ENCODE measurements at regions not wholly inside any gene's neighbourhood (a gene's known extent, or its start where the extent isn't known, plus 50 kb on each side); places are given as distances from the start of the nearest gene placed in this dataset.
"Not testable (repeated sequence)": the region's sequence is repeated elsewhere in the genome, so short reads cannot be mapped to it uniquely, and the experiment has no call there.

DNA sequence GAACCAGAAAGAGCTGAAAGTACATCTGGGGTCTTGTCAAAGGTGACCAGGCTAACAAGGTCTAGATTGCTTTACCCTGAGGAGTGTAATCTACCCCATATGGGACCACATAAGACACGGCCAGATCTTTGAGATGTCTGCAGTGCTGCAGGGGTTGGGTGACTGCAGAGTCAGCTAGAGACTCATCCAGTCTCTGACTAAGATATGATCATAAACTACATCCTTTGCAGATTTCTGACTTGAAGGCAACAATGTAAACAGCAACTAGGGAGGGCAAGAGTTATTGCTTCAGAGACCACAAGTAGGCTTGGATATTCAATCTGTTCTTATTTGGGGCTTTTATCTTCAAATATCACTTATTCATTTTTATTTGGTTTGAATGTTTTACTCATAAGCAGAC lies 1080.5 kb upstream of the FOXG1 start:
- no peak overlapping the region for H3K4me3 Mint-ChIP-seq
- no peaks in the 10 kb centered on the region for H3K4me1 Mint-ChIP-seq (ENCODE audit: low read depth)
- H3K27ac Mint-ChIP-seq = no peak overlapping the region
- no peaks in the 10 kb centered on the region for H3K36me3 Mint-ChIP-seq (ENCODE audit: low read depth)
- H3K9me3 Mint-ChIP-seq = peaks cover 34% of the 10 kb centered on the region
- H3K27me3 Mint-ChIP-seq (ENCODE audit: low read depth) = no peaks in the 10 kb centered on the region

DNA sequence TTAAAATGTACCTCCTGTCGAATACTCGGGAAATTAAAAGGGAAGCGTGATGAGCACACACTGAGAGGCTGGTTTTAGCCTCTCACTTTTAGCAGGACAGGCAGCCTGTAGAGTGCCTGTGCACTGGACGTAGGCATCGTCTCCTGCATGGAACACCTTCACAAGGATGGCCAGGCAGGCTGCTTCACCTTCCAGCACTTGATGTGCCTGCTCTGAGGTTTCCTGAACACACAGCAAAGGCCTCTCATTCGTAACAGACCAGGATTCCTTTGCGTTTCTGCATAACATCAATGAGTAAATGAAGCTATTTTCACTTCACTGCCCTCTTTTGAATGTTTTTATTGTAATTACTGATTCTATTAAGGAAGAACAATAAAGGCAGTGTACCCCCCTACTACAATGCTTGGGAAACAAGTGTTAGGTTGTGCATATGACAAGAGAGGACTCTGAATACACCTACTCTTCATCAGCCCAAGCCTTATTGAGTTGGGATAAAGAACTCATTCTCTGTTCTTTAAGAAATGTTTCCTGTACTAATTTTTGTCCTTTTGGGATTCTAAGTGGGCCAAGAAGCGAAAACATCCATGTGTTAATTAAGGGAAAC lies 1077.6 kb upstream of the FOXG1 start:
- Mint-ChIP-seq H3K4me1 (ENCODE audit: low read depth) (no peaks in the 10 kb centered on the region), H3K9me3 (peaks cover 49% of the 10 kb centered on the region), H3K4me3 (no peak overlapping the region), H3K27ac (no peak overlapping the region), H3K27me3 (ENCODE audit: low read depth) (no peaks in the 10 kb centered on the region), H3K36me3 (ENCODE audit: low read depth) (no peaks in the 10 kb centered on the region)

DNA sequence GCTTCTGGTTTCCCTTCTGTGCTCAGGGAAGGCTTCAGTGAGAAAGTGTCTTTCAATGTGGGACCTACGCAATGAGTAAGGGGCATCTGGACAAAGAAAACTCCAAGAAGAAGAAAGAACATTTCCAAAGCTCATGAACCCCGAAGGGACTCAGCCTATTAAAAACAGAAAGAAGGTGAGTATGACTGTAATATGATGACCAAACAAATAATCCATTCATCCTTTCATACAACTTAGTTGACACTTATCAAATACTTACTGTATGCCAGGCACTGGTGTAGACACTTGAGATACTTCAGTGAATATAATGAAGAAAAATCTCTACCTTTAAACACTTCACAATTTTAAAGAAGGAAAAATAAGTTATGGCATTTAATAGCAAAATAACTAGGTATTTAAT lies 1054.2 kb upstream of the FOXG1 start:
- H3K4me3 Mint-ChIP-seq = no peak overlapping the region
- no peaks in the 10 kb centered on the region for H3K4me1 Mint-ChIP-seq (ENCODE audit: low read depth)
- peaks cover 59% of the 10 kb centered on the region for H3K9me3 Mint-ChIP-seq
- H3K36me3 Mint-ChIP-seq (ENCODE audit: low read depth) = no peaks in the 10 kb centered on the region
- no peak overlapping the region for H3K27ac Mint-ChIP-seq
- no peaks in the 10 kb centered on the region for H3K27me3 Mint-ChIP-seq (ENCODE audit: low read depth)

DNA sequence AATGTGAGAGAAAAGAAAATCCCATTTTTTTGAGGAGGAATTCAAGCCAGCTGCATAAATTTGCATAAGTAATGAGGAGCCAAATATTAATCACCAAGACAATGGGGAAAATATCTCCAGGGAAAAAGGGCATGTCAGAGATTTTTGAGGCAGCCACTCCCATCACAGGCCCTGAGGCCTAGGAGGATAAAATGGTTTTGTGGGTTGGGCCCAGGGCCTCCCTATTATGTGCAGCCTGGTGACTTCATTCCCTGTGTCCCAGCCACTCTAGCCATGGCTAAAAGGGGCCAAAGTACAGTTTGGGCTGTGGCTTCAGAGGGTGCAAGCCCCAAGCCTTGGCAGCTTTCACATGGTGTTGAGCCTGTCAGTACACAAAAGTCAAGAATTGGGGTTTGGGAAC lies 1051.0 kb upstream of the FOXG1 start:
- Mint-ChIP-seq H3K27me3 (ENCODE audit: low read depth) (no peaks in the 10 kb centered on the region), H3K4me1 (ENCODE audit: low read depth) (no peaks in the 10 kb centered on the region), H3K27ac (no peak overlapping the region), H3K4me3 (no peak overlapping the region), H3K36me3 (ENCODE audit: low read depth) (no peaks in the 10 kb centered on the region), H3K9me3 (peaks cover 62% of the 10 kb centered on the region)

DNA sequence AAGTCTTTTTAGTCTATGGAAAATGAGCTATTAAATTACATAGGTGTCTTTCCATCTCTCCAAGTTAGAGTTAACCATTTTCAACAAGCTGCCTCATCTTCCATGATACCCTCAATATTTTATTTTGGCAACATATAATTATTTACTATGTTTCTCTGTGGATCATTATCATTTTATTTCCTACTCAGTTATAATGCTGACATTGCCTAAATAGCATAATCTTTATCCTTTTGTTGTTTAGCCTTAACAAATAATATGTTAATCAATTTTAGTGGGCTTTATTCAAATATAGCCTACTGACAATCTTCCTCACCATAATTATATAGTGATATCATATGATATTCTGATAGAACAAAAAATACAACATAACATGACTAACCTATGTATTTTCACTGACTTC lies 1044.8 kb upstream of the FOXG1 start:
- no peaks in the 10 kb centered on the region for H3K27me3 Mint-ChIP-seq (ENCODE audit: low read depth)
- peaks cover 57% of the 10 kb centered on the region for H3K9me3 Mint-ChIP-seq
- H3K4me1 Mint-ChIP-seq (ENCODE audit: low read depth) = no peaks in the 10 kb centered on the region
- no peak overlapping the region for H3K4me3 Mint-ChIP-seq
- H3K36me3 Mint-ChIP-seq (ENCODE audit: low read depth) = no peaks in the 10 kb centered on the region
- no peak overlapping the region for H3K27ac Mint-ChIP-seq

DNA sequence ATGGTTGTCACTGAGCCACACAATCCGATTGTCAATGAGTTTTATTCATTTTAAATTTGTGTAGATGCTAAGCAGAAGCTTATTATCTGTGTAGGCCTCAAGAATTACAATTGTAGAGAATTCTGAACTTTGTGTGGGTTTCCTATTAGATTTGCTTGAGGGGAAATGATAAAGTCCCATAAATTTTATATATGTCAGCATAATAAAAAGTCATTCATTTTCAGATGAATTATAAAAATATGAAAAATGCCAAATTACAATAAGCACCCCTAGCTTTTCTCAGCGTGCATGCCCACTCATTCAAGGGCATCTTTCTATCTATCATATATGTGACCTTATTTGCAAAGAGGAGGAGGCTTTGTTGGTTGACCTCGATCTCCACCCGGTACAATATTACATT lies 1041.1 kb upstream of the FOXG1 start:
- no peak overlapping the region for H3K4me3 Mint-ChIP-seq
- H3K9me3 Mint-ChIP-seq = peaks cover 42% of the 10 kb centered on the region
- no peaks in the 10 kb centered on the region for H3K36me3 Mint-ChIP-seq (ENCODE audit: low read depth)
- no peaks in the 10 kb centered on the region for H3K4me1 Mint-ChIP-seq (ENCODE audit: low read depth)
- no peaks in the 10 kb centered on the region for H3K27me3 Mint-ChIP-seq (ENCODE audit: low read depth)
- H3K27ac Mint-ChIP-seq = no peak overlapping the region

DNA sequence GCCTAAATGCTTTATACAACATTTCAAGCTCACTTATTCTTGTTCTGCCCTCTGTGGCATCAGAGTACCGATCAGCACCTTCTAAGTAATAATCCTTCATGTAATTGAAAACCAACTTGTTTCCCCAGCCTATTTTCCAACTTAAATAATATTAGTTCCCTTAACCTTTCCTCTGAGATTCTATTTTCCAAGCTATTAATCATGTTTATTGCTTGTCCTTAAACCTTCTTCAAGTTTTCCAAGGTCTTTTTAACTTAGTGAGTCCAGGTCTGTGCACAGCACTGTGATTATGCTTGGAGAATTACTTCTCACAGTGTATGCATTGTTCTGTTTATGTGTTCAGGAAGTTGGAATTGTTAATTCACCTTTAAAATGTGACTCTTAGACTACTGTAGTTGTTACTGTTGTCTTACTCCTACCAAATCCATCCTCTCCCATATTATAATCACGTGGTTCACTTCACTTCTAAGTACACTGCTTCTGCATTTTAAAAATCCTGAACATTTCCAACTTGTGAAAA lies 1039.3 kb upstream of the FOXG1 start:
- Mint-ChIP-seq H3K36me3 (ENCODE audit: low read depth) (no peaks in the 10 kb centered on the region), H3K4me3 (no peak overlapping the region), H3K9me3 (peaks cover 31% of the 10 kb centered on the region), H3K4me1 (ENCODE audit: low read depth) (no peaks in the 10 kb centered on the region), H3K27ac (no peak overlapping the region), H3K27me3 (ENCODE audit: low read depth) (no peaks in the 10 kb centered on the region)

DNA sequence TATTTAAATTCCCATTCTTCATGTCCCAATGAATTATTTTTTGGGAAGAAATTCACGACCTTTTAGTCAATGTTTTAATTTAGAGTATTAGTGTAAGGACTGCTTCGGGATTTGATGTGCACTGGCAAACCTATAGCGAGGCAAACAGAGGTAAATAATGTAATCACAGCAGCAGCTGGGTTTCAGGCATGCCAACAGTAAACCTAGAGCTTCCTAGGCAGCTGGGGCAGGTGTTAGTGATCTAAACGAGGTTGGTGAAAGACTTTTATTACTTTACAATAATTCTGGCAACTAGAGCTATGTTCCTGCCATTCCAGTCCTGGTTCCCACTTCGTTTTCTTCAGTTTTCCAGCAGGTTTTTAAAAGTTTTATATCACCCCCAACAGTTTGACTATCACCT lies 1036.4 kb upstream of the FOXG1 start:
- no peaks in the 10 kb centered on the region for H3K27me3 Mint-ChIP-seq (ENCODE audit: low read depth)
- no peaks in the 10 kb centered on the region for H3K4me1 Mint-ChIP-seq (ENCODE audit: low read depth)
- H3K27ac Mint-ChIP-seq = no peak overlapping the region
- H3K9me3 Mint-ChIP-seq = peaks cover 17% of the 10 kb centered on the region
- no peaks in the 10 kb centered on the region for H3K36me3 Mint-ChIP-seq (ENCODE audit: low read depth)
- no peak overlapping the region for H3K4me3 Mint-ChIP-seq

DNA sequence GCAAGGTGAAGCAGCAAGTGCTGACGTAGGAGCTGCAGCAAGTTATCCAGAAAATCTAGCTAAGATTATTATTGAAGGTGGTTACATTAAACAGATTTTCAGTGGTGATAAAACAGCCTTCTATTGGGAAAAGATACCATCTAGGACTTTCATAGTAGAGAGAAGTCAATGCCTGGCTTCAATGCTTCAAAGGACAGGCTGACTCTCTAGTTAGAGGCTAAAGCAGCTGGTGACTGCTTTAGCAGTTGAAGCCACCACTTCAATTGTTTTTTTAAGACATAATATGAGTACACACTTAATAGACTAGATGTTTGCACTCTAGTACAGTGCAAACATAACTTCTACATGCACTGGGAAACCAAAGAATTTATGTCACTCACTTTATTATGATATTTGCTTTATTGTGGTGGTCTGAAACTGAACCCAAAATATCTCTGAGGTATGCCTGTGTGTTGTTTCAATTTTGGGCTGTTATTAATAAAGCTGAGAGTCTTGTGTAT lies 1026.9 kb upstream of the FOXG1 start:
- Mint-ChIP-seq H3K9me3 (peaks cover 35% of the 10 kb centered on the region), H3K4me3 (no peak overlapping the region), H3K4me1 (ENCODE audit: low read depth) (no peaks in the 10 kb centered on the region), H3K27me3 (ENCODE audit: low read depth) (no peaks in the 10 kb centered on the region), H3K36me3 (ENCODE audit: low read depth) (no peaks in the 10 kb centered on the region), H3K27ac (no peak overlapping the region)

DNA sequence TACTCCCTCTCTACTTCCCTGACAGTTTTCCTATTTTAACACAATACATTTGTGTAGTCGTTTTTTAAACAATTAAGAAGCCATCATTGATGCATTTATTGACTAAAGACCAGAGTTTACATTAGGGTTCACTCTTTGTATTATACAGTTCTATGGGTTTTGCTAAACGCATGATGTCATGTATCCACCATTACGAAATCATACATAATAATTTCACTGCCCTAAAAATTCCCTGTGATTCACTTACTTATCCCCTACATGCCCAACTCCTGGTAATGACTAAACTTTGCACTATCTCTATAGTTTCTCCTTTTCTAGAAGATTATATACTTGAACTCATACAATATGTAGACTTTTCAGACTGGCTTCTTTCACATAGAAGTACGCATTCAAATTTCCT lies 1016.5 kb upstream of the FOXG1 start:
- peaks cover 16% of the 10 kb centered on the region for H3K9me3 Mint-ChIP-seq
- no peak overlapping the region for H3K4me3 Mint-ChIP-seq
- H3K4me1 Mint-ChIP-seq (ENCODE audit: low read depth) = no peaks in the 10 kb centered on the region
- H3K27ac Mint-ChIP-seq = no peak overlapping the region
- no peaks in the 10 kb centered on the region for H3K27me3 Mint-ChIP-seq (ENCODE audit: low read depth)
- no peaks in the 10 kb centered on the region for H3K36me3 Mint-ChIP-seq (ENCODE audit: low read depth)

DNA sequence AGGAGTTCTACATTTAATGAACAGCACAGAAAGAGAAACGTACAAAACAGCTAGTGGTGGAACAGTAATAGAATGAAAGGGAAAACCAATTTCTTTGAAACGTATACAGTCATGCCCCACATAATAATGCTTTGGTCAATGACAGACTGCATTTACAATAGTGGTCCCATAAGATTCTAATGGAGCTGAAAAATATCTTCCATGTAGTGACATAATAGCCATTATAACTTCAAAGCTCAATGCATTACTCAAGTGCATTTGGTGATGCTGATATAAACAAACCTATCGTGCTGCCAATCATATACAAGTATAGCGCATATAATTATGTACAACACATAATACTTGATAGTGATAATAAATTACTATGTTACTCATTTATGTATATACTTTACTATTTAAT lies 1008.9 kb upstream of the FOXG1 start:
- not testable (repeated sequence) for H3K4me3 Mint-ChIP-seq; H3K27me3 Mint-ChIP-seq (ENCODE audit: low read depth); H3K4me1 Mint-ChIP-seq (ENCODE audit: low read depth); H3K27ac Mint-ChIP-seq; H3K36me3 Mint-ChIP-seq (ENCODE audit: low read depth)
- H3K9me3 Mint-ChIP-seq = peaks cover 18% of the 10 kb centered on the region

DNA sequence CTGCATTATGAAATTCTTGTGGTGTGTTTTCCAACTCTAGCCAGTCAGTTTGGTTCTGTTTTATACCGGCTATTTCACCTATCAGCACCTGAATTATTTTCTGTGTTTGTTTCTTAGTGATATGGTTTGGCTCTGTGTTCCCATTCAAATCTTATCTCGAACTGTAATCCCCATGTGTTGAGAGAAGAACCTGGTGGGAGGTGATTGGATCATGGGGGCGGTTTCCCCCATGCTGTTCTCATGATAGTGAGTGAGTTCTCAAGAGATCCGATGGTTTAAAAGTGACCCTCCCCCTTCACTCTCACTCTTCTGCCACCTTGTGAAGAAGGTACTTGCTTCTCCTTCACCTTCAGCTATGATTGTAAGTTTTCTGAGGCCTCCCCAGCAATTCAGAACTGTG lies 1006.2 kb upstream of the FOXG1 start:
- H3K4me1 Mint-ChIP-seq (ENCODE audit: low read depth); H3K27ac Mint-ChIP-seq; H3K27me3 Mint-ChIP-seq (ENCODE audit: low read depth); H3K36me3 Mint-ChIP-seq (ENCODE audit: low read depth); H3K4me3 Mint-ChIP-seq: not testable (repeated sequence)
- peaks cover 38% of the 10 kb centered on the region for H3K9me3 Mint-ChIP-seq

DNA sequence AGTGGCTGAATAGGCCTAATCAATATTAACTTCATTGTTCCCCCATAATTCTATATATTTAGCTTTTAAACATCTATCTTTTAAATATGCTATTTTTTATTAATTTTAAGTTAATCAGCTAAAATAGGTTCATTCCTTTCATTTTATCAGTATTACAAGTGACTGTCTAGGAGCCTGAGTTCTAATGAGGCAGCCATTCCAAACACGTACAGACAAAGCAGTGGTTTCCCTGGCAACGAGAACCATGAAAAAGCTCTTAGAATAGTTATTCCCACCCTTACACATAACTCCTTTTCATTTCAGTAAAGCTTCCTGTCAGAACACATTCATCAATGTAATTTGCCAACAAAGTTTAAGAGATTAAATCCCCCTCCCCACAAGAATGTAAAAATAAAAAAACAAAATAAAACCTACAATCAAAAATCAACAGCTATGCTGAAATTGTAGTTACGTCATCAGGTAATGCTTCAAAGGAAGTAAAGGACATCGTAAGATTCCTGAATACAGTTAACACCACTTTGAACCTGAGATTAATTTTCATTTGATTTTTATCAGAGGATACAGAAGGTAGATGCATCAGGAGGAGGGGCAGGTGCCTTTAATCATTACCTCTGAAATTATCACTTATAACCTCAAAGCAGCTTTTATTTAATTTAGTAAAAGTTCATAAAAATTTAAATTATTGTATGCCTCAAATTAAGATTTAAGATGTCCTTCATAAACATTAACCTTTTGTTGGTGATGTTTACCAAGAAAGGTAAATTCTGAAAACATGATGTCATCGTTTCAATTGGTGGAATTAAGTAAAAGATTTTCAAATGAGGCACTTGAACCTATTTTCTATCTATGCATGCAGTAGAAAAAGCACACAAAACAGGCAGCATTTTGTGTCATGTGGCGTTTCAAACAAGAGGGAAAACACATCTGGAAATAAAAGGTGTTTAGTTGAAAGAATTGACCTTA lies 967.2 kb upstream of the FOXG1 start:
- H3K27ac Mint-ChIP-seq; H3K4me1 Mint-ChIP-seq (ENCODE audit: low read depth); H3K27me3 Mint-ChIP-seq (ENCODE audit: low read depth); H3K36me3 Mint-ChIP-seq (ENCODE audit: low read depth); H3K4me3 Mint-ChIP-seq: not testable (repeated sequence)
- peaks cover 39% of the 10 kb centered on the region for H3K9me3 Mint-ChIP-seq

DNA sequence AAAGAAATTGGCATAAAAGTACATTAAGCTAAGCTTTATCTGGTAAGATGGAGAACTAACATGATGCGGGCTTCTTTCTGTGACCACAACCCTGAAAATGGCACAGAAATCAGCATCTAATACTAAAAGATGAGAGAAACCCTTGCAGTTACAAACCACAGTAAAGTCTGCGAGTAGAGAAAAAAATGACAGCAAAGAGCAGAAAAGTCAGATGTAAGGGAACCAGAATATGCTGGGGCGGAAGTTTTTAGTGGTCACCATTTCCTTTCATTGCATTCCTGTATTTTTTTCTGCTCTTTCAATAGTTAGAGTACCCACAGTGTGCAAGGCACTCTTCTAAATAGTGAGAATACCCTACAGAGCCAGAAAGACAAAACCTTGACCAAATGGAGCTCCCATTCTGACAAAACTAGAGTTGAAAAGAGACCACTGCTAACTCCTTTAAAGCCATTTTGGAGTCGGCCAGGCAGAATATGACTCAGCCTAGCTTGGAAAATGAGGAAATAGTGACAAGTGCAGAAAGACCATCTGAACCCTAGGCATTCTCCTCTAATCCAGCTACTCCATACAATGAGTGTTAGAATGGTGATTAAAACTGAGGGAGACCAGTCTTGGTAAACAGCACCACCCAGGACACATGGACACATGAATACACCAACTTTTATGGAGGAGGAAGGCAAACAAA lies 948.7 kb upstream of the FOXG1 start:
- not testable (repeated sequence) for H3K27ac Mint-ChIP-seq; H3K36me3 Mint-ChIP-seq (ENCODE audit: low read depth); H3K4me3 Mint-ChIP-seq; H3K4me1 Mint-ChIP-seq (ENCODE audit: low read depth); H3K27me3 Mint-ChIP-seq (ENCODE audit: low read depth)
- peaks cover 33% of the 10 kb centered on the region for H3K9me3 Mint-ChIP-seq

DNA sequence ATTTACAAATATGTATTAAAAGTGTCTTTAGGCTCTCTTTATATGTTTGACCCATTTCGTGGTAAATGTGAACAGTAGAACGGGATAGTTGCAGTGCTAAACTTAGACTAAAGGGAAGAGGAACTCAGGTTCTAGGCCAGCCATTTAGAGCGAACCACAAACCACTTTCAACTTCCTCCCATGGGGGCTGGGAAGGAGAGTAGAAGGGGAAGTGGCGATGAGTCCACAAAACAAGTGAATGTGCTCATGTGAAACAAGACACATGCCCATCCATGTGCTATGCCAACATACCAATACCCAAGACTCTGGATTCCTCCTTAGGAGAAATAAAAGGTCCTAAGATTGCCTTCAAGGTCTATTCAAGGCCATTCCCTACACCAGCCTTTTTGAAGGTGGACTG lies 940.4 kb upstream of the FOXG1 start:
- H3K4me1 Mint-ChIP-seq (ENCODE audit: low read depth); H3K27ac Mint-ChIP-seq; H3K36me3 Mint-ChIP-seq (ENCODE audit: low read depth); H3K27me3 Mint-ChIP-seq (ENCODE audit: low read depth); H3K4me3 Mint-ChIP-seq: not testable (repeated sequence)
- H3K9me3 Mint-ChIP-seq = peaks cover 30% of the 10 kb centered on the region

Measured in T-helper 1 cell treated with Interleukin-12 subunit alpha and Interleukin-12 subunit beta and Interleukin-4 antibody, amounts not matched to agents 30 μg/mL and 1 μg/mL, for 36 hours (primary cell).